Memory B cell (primary cell): ENCODE measurements at regions not wholly inside any gene's neighbourhood (a gene's known extent, or its start where the extent isn't known, plus 50 kb on each side); places are given as distances from the start of the nearest gene placed in this dataset.
A peak's percentile ranks its signal among the peaks of the same experiment; 100 is the strongest.
"Not testable (repeated sequence)": the region's sequence is repeated elsewhere in the genome, so short reads cannot be mapped to it uniquely, and the experiment has no call there.

Source experiments
- ATAC-seq: fragments of 150-1000 bp; cut with Tn5 transposase; 2 replicates; pipeline ENCODE4 v1.10.0; 2021; ENCODE audit warnings: low read depth, mild to moderate bottlenecking, moderate library complexity
- DNase-seq, 2 donors: peaks; one replicate each; pipeline ENCODE4 v3.0.0; 2022; ENCODE audit warnings: low spot score in 2 of 2
- H3K27ac Mint-ChIP-seq: one replicate; pipeline ENCODE4 v1.8.0; 2022; ENCODE audit warnings: mild to moderate bottlenecking, moderate library complexity, mixed read lengths
- H3K27me3 Mint-ChIP-seq: one replicate; pipeline ENCODE4 v1.8.0; 2022; ENCODE audit warnings: mixed read lengths
- H3K36me3 Mint-ChIP-seq: one replicate; pipeline ENCODE4 v1.8.0; 2022; ENCODE audit warnings: mild to moderate bottlenecking, mixed read lengths
- H3K4me1 Mint-ChIP-seq: one replicate; pipeline ENCODE4 v1.8.0; 2022; ENCODE audit warnings: mixed read lengths
- H3K4me3 Mint-ChIP-seq: one replicate; pipeline ENCODE4 v1.8.0; 2022; ENCODE audit warnings: mild to moderate bottlenecking, moderate library complexity, mixed read lengths
- H3K9me3 Mint-ChIP-seq: one replicate; pipeline ENCODE4 v1.8.0; 2022; ENCODE audit warnings: mixed read lengths

GRCh38 chr6:135686784-135687301, 164.7 kb upstream of the PDE7B start:
- ATAC-seq (no peak), DNase-seq (no peak)
- Mint-ChIP-seq H3K27ac (no peak overlapping the region), H3K9me3 (no peaks in the 10 kb centered on the region), H3K4me1 (peaks cover 7% of the 10 kb centered on the region), H3K27me3 (peaks cover 10% of the 10 kb centered on the region), H3K36me3 (no peaks in the 10 kb centered on the region), H3K4me3 (no peak overlapping the region)

- not testable (repeated sequence) for DNase-seq, H3K9me3 Mint-ChIP-seq, H3K36me3 Mint-ChIP-seq, H3K4me1 Mint-ChIP-seq, H3K27ac Mint-ChIP-seq, H3K4me3 Mint-ChIP-seq, ATAC-seq
- H3K27me3 Mint-ChIP-seq = peaks cover 13% of the 10 kb centered on the region
Observed at GRCh38 chr6:135688476-135688875, 163.0 kb upstream of the PDE7B start.

- Mint-ChIP-seq H3K4me1 (peaks cover 5% of the 10 kb centered on the region), H3K36me3 (no peaks in the 10 kb centered on the region), H3K9me3 (no peaks in the 10 kb centered on the region), H3K27me3 (peaks cover 6% of the 10 kb centered on the region), H3K4me3 (no peak overlapping the region), H3K27ac (no peak overlapping the region)
- DNase-seq = no peak
- ATAC-seq = no peak
Observed at GRCh38 chr6:135692426-135692825, 159.1 kb upstream of the PDE7B start.

GRCh38 chr6:135693811-135694370, 157.6 kb upstream of the PDE7B start:
- peaks cover 4% of the 10 kb centered on the region for H3K4me1 Mint-ChIP-seq
- H3K4me3 Mint-ChIP-seq = no peak overlapping the region

GRCh38 chr6:135699705-135700104, 151.8 kb upstream of the PDE7B start:
- H3K4me1 Mint-ChIP-seq = peaks cover 4% of the 10 kb centered on the region
- no peaks in the 10 kb centered on the region for H3K36me3 Mint-ChIP-seq
- ATAC-seq (no peak), DNase-seq (no peak)
- H3K27me3 Mint-ChIP-seq = peaks cover 7% of the 10 kb centered on the region
- H3K27ac Mint-ChIP-seq = no peak overlapping the region
- H3K9me3 Mint-ChIP-seq = no peaks in the 10 kb centered on the region
- no peak overlapping the region for H3K4me3 Mint-ChIP-seq

More at GRCh38 chr6:135693811-135694370, 157.6 kb upstream of the PDE7B start:
- ATAC-seq (no peak), DNase-seq (no peak)
- no peaks in the 10 kb centered on the region for H3K36me3 Mint-ChIP-seq
- peaks cover 13% of the 10 kb centered on the region for H3K27me3 Mint-ChIP-seq
- H3K27ac Mint-ChIP-seq = no peak overlapping the region
- no peaks in the 10 kb centered on the region for H3K9me3 Mint-ChIP-seq

- H3K36me3 Mint-ChIP-seq = no peaks in the 10 kb centered on the region
- H3K27me3 Mint-ChIP-seq = peaks cover 9% of the 10 kb centered on the region
- DNase-seq = no peak
- H3K4me3 Mint-ChIP-seq = no peak overlapping the region
- no peak for ATAC-seq
- H3K4me1 Mint-ChIP-seq = peaks cover 4% of the 10 kb centered on the region
- H3K27ac Mint-ChIP-seq = no peak overlapping the region
- H3K9me3 Mint-ChIP-seq = no peaks in the 10 kb centered on the region
Observed at GRCh38 chr6:135701426-135701825, 150.1 kb upstream of the PDE7B start.

GRCh38 chr6:135703007-135703406, 148.5 kb upstream of the PDE7B start:
- Mint-ChIP-seq H3K27me3 (peaks cover 2% of the 10 kb centered on the region), H3K4me3 (no peak overlapping the region), H3K9me3 (no peaks in the 10 kb centered on the region), H3K27ac (no peak overlapping the region), H3K4me1 (peaks cover 4% of the 10 kb centered on the region), H3K36me3 (no peaks in the 10 kb centered on the region)
- DNase-seq (no peak), ATAC-seq (no peak)

GRCh38 chr6:135703621-135704020, 147.9 kb upstream of the PDE7B start:
- H3K4me3 Mint-ChIP-seq = no peak overlapping the region

GRCh38 chr6:135707426-135707825, 144.1 kb upstream of the PDE7B start:
- Mint-ChIP-seq H3K36me3 (no peaks in the 10 kb centered on the region), H3K27me3 (peaks cover 4% of the 10 kb centered on the region), H3K4me3 (no peak overlapping the region), H3K4me1 (peaks cover 4% of the 10 kb centered on the region), H3K9me3 (no peaks in the 10 kb centered on the region), H3K27ac (no peak overlapping the region)
- no peak for DNase-seq
- ATAC-seq = no peak

More at GRCh38 chr6:135703621-135704020, 147.9 kb upstream of the PDE7B start:
- H3K27ac Mint-ChIP-seq = no peak overlapping the region
- H3K27me3 Mint-ChIP-seq = peaks cover 2% of the 10 kb centered on the region
- no peaks in the 10 kb centered on the region for H3K9me3 Mint-ChIP-seq
- no peak for DNase-seq
- H3K36me3 Mint-ChIP-seq = no peaks in the 10 kb centered on the region
- H3K4me1 Mint-ChIP-seq = peaks cover 4% of the 10 kb centered on the region
- ATAC-seq = peak; percentile 42

GRCh38 chr6:135710042-135710441, 141.5 kb upstream of the PDE7B start:
- Mint-ChIP-seq H3K27ac (no peak overlapping the region), H3K4me1 (no peaks in the 10 kb centered on the region), H3K4me3 (no peak overlapping the region), H3K9me3 (no peaks in the 10 kb centered on the region), H3K36me3 (no peaks in the 10 kb centered on the region), H3K27me3 (peaks cover 2% of the 10 kb centered on the region)
- no peak for ATAC-seq
- DNase-seq = no peak

GRCh38 chr6:135722190-135722589, 129.3 kb upstream of the PDE7B start:
- Mint-ChIP-seq H3K9me3 (peaks cover 12% of the 10 kb centered on the region), H3K27me3 (no peaks in the 10 kb centered on the region), H3K36me3 (peaks cover 9% of the 10 kb centered on the region), H3K27ac (no peak overlapping the region), H3K4me3 (no peak overlapping the region), H3K4me1 (no peaks in the 10 kb centered on the region)
- no peak for DNase-seq
- ATAC-seq = no peak

GRCh38 chr6:135722679-135723078, 128.8 kb upstream of the PDE7B start:
- Mint-ChIP-seq H3K36me3 (peaks cover 9% of the 10 kb centered on the region), H3K4me3 (no peak overlapping the region), H3K9me3 (peaks cover 12% of the 10 kb centered on the region), H3K27me3 (no peaks in the 10 kb centered on the region), H3K4me1 (no peaks in the 10 kb centered on the region), H3K27ac (no peak overlapping the region)
- no peak for ATAC-seq
- DNase-seq = no peak

GRCh38 chr6:135728589-135728988, 122.9 kb upstream of the PDE7B start:
- no peak for ATAC-seq
- Mint-ChIP-seq H3K9me3 (peaks cover 10% of the 10 kb centered on the region), H3K4me1 (no peaks in the 10 kb centered on the region), H3K4me3 (no peak overlapping the region), H3K27ac (no peak overlapping the region), H3K36me3 (peaks cover 9% of the 10 kb centered on the region), H3K27me3 (peaks cover 2% of the 10 kb centered on the region)
- no peak for DNase-seq

GRCh38 chr6:135731116-135731515, 120.4 kb upstream of the PDE7B start:
- H3K36me3 Mint-ChIP-seq = peaks cover 2% of the 10 kb centered on the region
- no peak overlapping the region for H3K4me3 Mint-ChIP-seq
- no peak overlapping the region for H3K27ac Mint-ChIP-seq
- no peaks in the 10 kb centered on the region for H3K4me1 Mint-ChIP-seq
- peaks cover 4% of the 10 kb centered on the region for H3K9me3 Mint-ChIP-seq
- ATAC-seq = no peak
- DNase-seq = no peak
- peaks cover 7% of the 10 kb centered on the region for H3K27me3 Mint-ChIP-seq

- not testable (repeated sequence) for H3K4me3 Mint-ChIP-seq, H3K27ac Mint-ChIP-seq, DNase-seq, H3K27me3 Mint-ChIP-seq, H3K9me3 Mint-ChIP-seq, H3K4me1 Mint-ChIP-seq, H3K36me3 Mint-ChIP-seq, ATAC-seq
Observed at GRCh38 chr6:135736351-135736750, 115.2 kb upstream of the PDE7B start.
